ENCODE measurements at regions not wholly inside any gene's neighbourhood (a gene's known extent, or its start where the extent isn't known, plus 50 kb on each side); places are given as distances from the start of the nearest gene placed in this dataset.

DNA sequence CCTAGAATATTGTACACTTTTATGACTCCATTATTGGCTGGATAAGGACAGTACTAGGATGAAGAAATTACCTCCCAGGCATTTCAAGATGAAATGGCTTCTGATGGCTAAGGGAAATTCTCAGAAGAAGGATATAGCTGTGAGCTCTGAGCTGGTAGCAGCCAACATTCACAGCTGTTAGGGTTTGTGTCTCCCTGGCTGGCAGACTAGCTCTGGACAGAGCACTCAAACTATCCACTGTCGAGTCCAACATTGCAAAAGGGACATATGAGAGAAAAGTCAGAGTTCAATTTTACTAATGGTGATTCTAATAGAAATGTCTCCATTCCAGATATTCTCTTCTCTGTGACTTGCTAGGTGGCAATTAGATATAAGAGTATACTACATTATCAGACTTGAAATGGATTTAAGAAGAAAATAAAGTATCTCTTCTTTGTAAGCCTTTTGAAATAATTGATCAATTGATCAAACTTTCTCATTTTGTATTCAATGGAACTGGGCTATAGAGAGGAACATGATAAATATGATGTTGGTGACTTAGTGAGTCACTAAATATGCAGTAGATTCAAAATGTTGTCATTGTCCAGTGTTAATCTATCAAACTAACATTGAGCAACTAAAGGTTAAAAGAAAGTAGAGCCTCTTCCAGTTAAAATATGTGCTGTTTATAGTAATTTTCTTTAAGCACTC lies 1920.3 kb downstream of the SUCLG1 start:
- no peak for DNase-seq

DNA sequence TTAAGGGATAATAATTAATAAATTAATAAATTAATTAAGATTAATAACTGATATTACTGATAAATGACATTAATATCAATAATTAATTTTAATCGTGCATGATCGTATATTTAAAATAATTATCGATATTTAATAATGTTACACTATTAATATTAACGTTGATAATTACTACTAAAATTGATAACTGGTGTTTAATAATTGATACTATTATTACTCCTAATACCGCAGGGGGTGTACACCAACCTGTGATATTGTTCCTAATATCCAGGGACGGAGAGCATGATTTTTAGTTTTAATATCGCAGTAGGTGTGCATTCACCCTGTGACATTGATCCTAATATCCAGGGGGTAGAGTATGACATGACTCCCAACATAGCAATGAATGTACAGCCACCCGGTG lies 1930.8 kb downstream of the SUCLG1 start:
- DNase-seq: no peak

DNA sequence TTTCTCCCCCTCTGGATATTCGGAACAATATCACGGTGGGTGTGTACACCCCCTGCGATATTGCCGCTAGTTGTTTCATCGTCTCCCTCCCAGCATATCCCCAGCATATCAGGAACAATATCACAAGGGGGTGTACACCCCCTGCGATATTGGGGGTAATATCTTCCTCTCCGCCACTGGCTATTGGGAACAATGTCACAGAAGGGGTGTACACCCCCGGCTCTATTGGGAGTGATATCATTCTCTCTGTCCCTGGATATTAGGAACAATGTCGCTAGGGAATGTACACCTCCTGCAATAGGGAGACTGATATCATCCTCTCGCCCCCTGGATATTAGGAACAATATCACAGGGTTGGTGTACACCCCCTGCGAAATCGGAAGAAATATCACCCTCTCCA lies 1932.0 kb downstream of the SUCLG1 start:
- no peak for DNase-seq

- DNase-seq: no peak
Measured at GRCh38 chr2:82526277-82526676, 1932.8 kb downstream of the SUCLG1 start.

GRCh38 chr2:82525744-82526143 lies 1933.3 kb downstream of the SUCLG1 start:
- DNase-seq: no peak

DNA sequence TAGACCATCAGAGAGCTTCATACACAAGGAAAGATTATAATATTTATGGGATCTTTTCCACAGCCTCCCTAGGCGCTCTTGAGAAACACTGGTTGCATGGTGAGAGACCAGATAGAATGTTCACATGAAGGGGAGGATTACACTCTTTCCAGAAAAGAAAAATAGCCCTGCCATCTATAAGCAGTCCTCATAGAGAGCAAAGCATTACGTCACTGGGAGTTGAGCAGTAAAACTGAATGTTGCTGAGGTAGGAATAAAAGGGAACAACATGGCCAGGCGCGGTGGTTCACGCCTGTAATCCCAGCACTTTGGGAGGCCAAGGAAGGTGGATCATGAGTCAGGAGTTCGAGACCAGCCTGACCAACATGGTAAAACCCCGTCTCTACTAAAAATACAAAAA lies 1934.3 kb downstream of the SUCLG1 start:
- DNase-seq: no peak

GRCh38 chr2:82511894-82512293 lies 1947.2 kb downstream of the SUCLG1 start:
- DNase-seq: no peak

DNA sequence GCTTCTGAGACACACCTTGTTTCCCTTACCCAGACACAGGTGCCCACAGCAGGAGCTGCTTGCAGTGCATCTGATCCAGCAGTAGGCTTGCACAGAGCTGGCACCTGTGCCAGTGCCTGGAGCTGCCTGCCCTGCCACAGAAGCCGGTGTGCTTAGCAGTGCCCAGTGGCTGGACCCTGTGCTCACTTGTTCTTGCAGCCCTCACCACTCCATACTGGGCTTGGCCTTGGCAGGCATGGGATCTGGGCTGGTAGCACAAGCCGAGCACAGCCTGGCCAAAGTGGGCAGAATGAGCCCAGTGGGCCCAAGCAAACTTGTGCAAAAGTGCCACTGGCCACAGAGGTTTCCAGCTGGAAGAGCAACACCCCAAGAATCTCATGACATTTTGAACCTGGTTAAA lies 1950.4 kb downstream of the SUCLG1 start:
- DNase-seq: no peak

GRCh38 chr2:82507657-82508056 lies 1951.4 kb downstream of the SUCLG1 start:
- no peak for DNase-seq

GRCh38 chr2:82501217-82501616 lies 1957.9 kb downstream of the SUCLG1 start:
- DNase-seq: no peak

GRCh38 chr2:82498777-82499443 lies 1960.2 kb downstream of the SUCLG1 start:
- DNase-seq: no peak

- no peak for DNase-seq
Measured at GRCh38 chr2:82494739-82495138, 1964.3 kb downstream of the SUCLG1 start.

DNA sequence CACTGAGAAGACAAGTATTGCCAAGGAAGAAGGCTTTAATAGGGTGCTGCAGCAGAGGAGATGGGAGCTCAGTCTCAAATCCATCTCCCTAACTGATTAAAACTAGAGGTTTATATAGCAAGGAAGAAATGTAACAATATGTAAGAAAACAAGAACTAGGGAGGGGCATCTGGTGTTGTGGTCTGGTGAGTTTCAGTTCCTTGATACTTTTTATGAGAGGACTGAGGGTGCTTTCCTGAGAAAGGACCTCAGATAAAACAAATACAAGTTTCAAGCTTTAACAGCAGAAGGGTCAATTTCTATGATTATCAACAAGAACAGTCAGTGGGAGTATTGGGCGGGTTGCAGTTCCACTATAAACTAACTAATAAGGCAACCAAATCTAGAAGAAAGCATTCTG lies 1967.5 kb downstream of the SUCLG1 start:
- no peak for DNase-seq

GRCh38 chr2:82487354-82487753 lies 1971.7 kb downstream of the SUCLG1 start:
- no peak for DNase-seq

DNA sequence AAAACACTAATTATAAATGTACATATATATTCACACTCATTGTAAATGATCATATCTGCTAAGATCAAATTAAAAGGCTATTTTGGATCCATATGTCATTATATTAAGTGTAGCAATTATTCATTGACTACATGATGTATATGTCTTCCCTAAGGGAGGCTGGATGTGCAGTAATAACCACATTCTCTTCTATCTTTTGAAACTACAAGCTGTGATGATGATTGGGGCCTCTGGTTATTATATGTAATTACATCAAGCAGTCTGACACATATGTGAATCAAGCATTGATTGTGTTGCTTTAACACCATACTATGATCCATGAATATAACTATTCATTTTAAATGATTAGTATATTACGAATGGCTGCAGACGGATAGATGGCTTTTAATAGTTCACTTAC lies 1973.4 kb downstream of the SUCLG1 start:
- no peak for DNase-seq

- DNase-seq: no peak
Measured at GRCh38 chr2:82481207-82481606, 1977.9 kb downstream of the SUCLG1 start.

GRCh38 chr2:82478641-82479040 lies 1980.4 kb downstream of the SUCLG1 start:
- DNase-seq: no peak

GRCh38 chr2:82476094-82476493 lies 1983.0 kb downstream of the SUCLG1 start:
- DNase-seq: no peak

GRCh38 chr2:82428251-82428650 lies 2030.8 kb downstream of the SUCLG1 start:
- no peak for DNase-seq

GRCh38 chr2:82412021-82412420 lies 2047.1 kb downstream of the SUCLG1 start:
- DNase-seq: no peak

- no peak for DNase-seq
Measured at GRCh38 chr2:82411071-82411470, 2048.0 kb downstream of the SUCLG1 start.

GRCh38 chr2:82395531-82395930 lies 2063.5 kb downstream of the SUCLG1 start:
- no peak for DNase-seq

DNA sequence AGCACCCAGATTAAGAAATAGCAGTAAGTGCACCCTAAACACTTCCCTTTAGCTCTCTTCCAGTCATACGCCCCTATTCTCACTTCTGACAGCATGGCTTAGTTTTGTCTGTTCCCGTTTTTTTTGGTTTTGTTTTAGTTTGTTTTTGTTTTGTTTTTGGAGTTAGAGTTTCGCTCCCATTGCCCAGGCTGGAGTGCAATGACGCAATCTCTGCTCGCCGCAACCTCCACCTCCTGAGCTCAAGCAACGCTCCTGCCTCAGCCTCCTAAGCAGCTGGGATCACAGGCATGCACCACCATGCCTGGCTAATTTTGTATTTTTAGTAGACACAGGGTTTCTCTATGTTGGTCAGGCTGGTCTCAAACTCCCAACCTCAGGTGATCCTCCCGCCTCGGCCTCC lies 2067.7 kb downstream of the SUCLG1 start:
- no peak for DNase-seq

DNA sequence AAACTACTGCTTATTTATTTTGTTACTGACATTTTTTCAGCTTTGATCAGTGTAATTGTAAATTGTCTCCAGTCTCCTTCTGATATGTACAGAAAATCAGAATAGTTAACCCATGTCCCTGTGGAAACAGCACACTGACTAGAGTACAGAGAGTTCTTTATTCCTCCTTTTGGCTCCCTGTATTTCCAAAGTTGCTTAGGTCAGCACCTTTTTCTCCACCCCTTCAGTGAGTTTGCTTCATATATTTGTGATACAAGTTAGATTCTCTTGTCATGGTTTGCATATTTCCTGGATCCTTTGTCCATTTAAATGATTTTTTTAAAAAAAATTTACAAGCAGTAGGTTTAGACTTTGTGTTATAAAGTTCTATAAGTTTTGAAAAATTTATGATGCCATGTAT lies 2051.1 kb upstream of the LRRTM1 start:
- no peak for DNase-seq

GRCh38 chr2:82345910-82346309 lies 2041.4 kb upstream of the LRRTM1 start:
- DNase-seq: no peak
